ENCODE measurements at regions not wholly inside any gene's neighbourhood (a gene's known extent, or its start where the extent isn't known, plus 50 kb on each side); places are given as distances from the start of the nearest gene placed in this dataset.

- H3K18ac ChIP-seq (ENCODE audit: low read depth in 1 of 2, low read length in 2 of 2): no peak overlapping the region
- no peak overlapping the region for H3K9ac ChIP-seq (ENCODE audit: low read length)
- WGBS: 55% methylated on average over 1 of the region's 1 CpG
These were observed 233.6 kb upstream of the SEMA3E start for GRCh38 chr7:83882551-83882950.

GRCh38 chr7:83879063-83879462 lies 230.1 kb upstream of the SEMA3E start:
- H4K91ac ChIP-seq (ENCODE audit: low read length): no peak overlapping the region

More at GRCh38 chr7:83882551-83882950, 233.6 kb upstream of the SEMA3E start:
- no peak for DNase-seq
- no peak overlapping the region for H2AFZ ChIP-seq (ENCODE audit: low read depth, low read length)
- H3K79me1 ChIP-seq (replicated peaks; ENCODE audit: low read length, poor library complexity, severe bottlenecking): no peaks in the 10 kb centered on the region
- no peak overlapping the region for H3K27ac ChIP-seq (ENCODE audit: low read length, poor library complexity, severe bottlenecking)
- H3K4me2 ChIP-seq (ENCODE audit: low read length, poor library complexity, severe bottlenecking): no peak overlapping the region
- no peak overlapping the region for H2BK12ac ChIP-seq (ENCODE audit: low read length in 2 of 2)
- no peak overlapping the region for H4K91ac ChIP-seq (ENCODE audit: low read length)
- H2BK15ac ChIP-seq (ENCODE audit: low read depth, poor library complexity, severe bottlenecking): no peak overlapping the region
- H3K14ac ChIP-seq (ENCODE audit: low read length in 2 of 2): no peak overlapping the region
- no peak overlapping the region for H4K8ac ChIP-seq (ENCODE audit: low read length)
- H3K27me3 ChIP-seq (ENCODE audit: control insufficient read depth in 1 of 2, insufficient read depth in 1 of 2, low read length in 2 of 2): no peaks in the 10 kb centered on the region
- no peaks in the 10 kb centered on the region for H3K4me1 ChIP-seq (ENCODE audit: control insufficient read depth, insufficient read depth, low read depth, low read length)
- no peak overlapping the region for H2BK120ac ChIP-seq (ENCODE audit: low read depth, low read length)
- H2AK5ac ChIP-seq (ENCODE audit: low read length, severe bottlenecking): no peak overlapping the region
- no peaks in the 10 kb centered on the region for H3K36me3 ChIP-seq (ENCODE audit: control insufficient read depth in 1 of 2, insufficient read depth in 2 of 2, low read depth in 1 of 2, low read length in 2 of 2)
- no peak overlapping the region for H3K23ac ChIP-seq (ENCODE audit: low read length in 2 of 2)
- no peak overlapping the region for H2BK5ac ChIP-seq (ENCODE audit: low read depth, low read length, poor library complexity, severe bottlenecking)
- H3K4ac ChIP-seq (ENCODE audit: low read depth in 1 of 2, low read length in 2 of 2): no peak overlapping the region
- H3K4me3 ChIP-seq (ENCODE audit: insufficient read depth in 1 of 2, low read depth in 1 of 2, low read length in 2 of 2): no peak overlapping the region
- H3K9me3 ChIP-seq (ENCODE audit: control insufficient read depth, low read length): no peaks in the 10 kb centered on the region

GRCh38 chr7:83878614-83879013 lies 229.7 kb upstream of the SEMA3E start:
- no peak overlapping the region for H3K14ac ChIP-seq (ENCODE audit: low read length in 2 of 2)
- no peaks in the 10 kb centered on the region for H3K9me3 ChIP-seq (ENCODE audit: control insufficient read depth, low read length)
- H3K4me3 ChIP-seq (ENCODE audit: insufficient read depth in 1 of 2, low read depth in 1 of 2, low read length in 2 of 2): no peak overlapping the region
- no peak overlapping the region for H3K4ac ChIP-seq (ENCODE audit: low read depth in 1 of 2, low read length in 2 of 2)
- no peak overlapping the region for H3K23ac ChIP-seq (ENCODE audit: low read length in 2 of 2)
- H4K91ac ChIP-seq (ENCODE audit: low read length): no peak overlapping the region
- no peak overlapping the region for H2BK12ac ChIP-seq (ENCODE audit: low read length in 2 of 2)
- no peak overlapping the region for H2BK15ac ChIP-seq (ENCODE audit: low read depth, poor library complexity, severe bottlenecking)
- H3K79me1 ChIP-seq (replicated peaks; ENCODE audit: low read length, poor library complexity, severe bottlenecking): no peaks in the 10 kb centered on the region
- H3K4me1 ChIP-seq (ENCODE audit: control insufficient read depth, insufficient read depth, low read depth, low read length): no peaks in the 10 kb centered on the region
- no peak overlapping the region for H2BK120ac ChIP-seq (ENCODE audit: low read depth, low read length)
- H3K18ac ChIP-seq (ENCODE audit: low read depth in 1 of 2, low read length in 2 of 2): no peak overlapping the region
- H3K36me3 ChIP-seq (ENCODE audit: control insufficient read depth in 1 of 2, insufficient read depth in 2 of 2, low read depth in 1 of 2, low read length in 2 of 2): no peaks in the 10 kb centered on the region
- H4K8ac ChIP-seq (ENCODE audit: low read length): no peak overlapping the region
- H3K4me2 ChIP-seq (ENCODE audit: low read length, poor library complexity, severe bottlenecking): no peak overlapping the region
- H2AK5ac ChIP-seq (ENCODE audit: low read length, severe bottlenecking): no peak overlapping the region
- H3K27me3 ChIP-seq (ENCODE audit: control insufficient read depth in 1 of 2, insufficient read depth in 1 of 2, low read length in 2 of 2): no peaks in the 10 kb centered on the region
- H2AFZ ChIP-seq (ENCODE audit: low read depth, low read length): no peak overlapping the region
- no peak overlapping the region for H3K9ac ChIP-seq (ENCODE audit: low read length)
- no peak overlapping the region for H3K27ac ChIP-seq (ENCODE audit: low read length, poor library complexity, severe bottlenecking)
- no peak overlapping the region for H2BK5ac ChIP-seq (ENCODE audit: low read depth, low read length, poor library complexity, severe bottlenecking)
- no peak for DNase-seq

More at GRCh38 chr7:83879063-83879462, 230.1 kb upstream of the SEMA3E start:
- Histone ChIP-seq H3K36me3 (ENCODE audit: control insufficient read depth in 1 of 2, insufficient read depth in 2 of 2, low read depth in 1 of 2, low read length in 2 of 2) (no peaks in the 10 kb centered on the region), H3K27ac (ENCODE audit: low read length, poor library complexity, severe bottlenecking) (no peak overlapping the region), H3K79me1 (replicated peaks; ENCODE audit: low read length, poor library complexity, severe bottlenecking) (no peaks in the 10 kb centered on the region), H2AK5ac (ENCODE audit: low read length, severe bottlenecking) (no peak overlapping the region), H3K9ac (ENCODE audit: low read length) (no peak overlapping the region), H2BK15ac (ENCODE audit: low read depth, poor library complexity, severe bottlenecking) (no peak overlapping the region), H3K27me3 (ENCODE audit: control insufficient read depth in 1 of 2, insufficient read depth in 1 of 2, low read length in 2 of 2) (no peaks in the 10 kb centered on the region), H3K18ac (ENCODE audit: low read depth in 1 of 2, low read length in 2 of 2) (no peak overlapping the region), H3K14ac (ENCODE audit: low read length in 2 of 2) (no peak overlapping the region), H2BK12ac (ENCODE audit: low read length in 2 of 2) (no peak overlapping the region), H2BK120ac (ENCODE audit: low read depth, low read length) (no peak overlapping the region), H3K4me3 (ENCODE audit: insufficient read depth in 1 of 2, low read depth in 1 of 2, low read length in 2 of 2) (no peak overlapping the region), H3K23ac (ENCODE audit: low read length in 2 of 2) (no peak overlapping the region), H3K4ac (ENCODE audit: low read depth in 1 of 2, low read length in 2 of 2) (no peak overlapping the region), H3K9me3 (ENCODE audit: control insufficient read depth, low read length) (no peaks in the 10 kb centered on the region), H3K4me1 (ENCODE audit: control insufficient read depth, insufficient read depth, low read depth, low read length) (no peaks in the 10 kb centered on the region), H2BK5ac (ENCODE audit: low read depth, low read length, poor library complexity, severe bottlenecking) (no peak overlapping the region), H4K8ac (ENCODE audit: low read length) (no peak overlapping the region), H2AFZ (ENCODE audit: low read depth, low read length) (no peak overlapping the region), H3K4me2 (ENCODE audit: low read length, poor library complexity, severe bottlenecking) (no peak overlapping the region)
- no peak for DNase-seq
- WGBS: no CpG with 5 or more reads among the region's 1 CpG

- Histone ChIP-seq H2BK120ac (ENCODE audit: low read depth, low read length) (no peak overlapping the region), H3K79me1 (replicated peaks; ENCODE audit: low read length, poor library complexity, severe bottlenecking) (no peaks in the 10 kb centered on the region), H3K4me3 (ENCODE audit: insufficient read depth in 1 of 2, low read depth in 1 of 2, low read length in 2 of 2) (no peak overlapping the region), H3K23ac (ENCODE audit: low read length in 2 of 2) (peak overlapping the region in 1 of 2 experiments; percentile 52), H3K14ac (ENCODE audit: low read length in 2 of 2) (no peak overlapping the region), H3K27me3 (ENCODE audit: control insufficient read depth in 1 of 2, insufficient read depth in 1 of 2, low read length in 2 of 2) (no peaks in the 10 kb centered on the region), H4K8ac (ENCODE audit: low read length) (no peak overlapping the region), H2BK15ac (ENCODE audit: low read depth, poor library complexity, severe bottlenecking) (no peak overlapping the region), H3K9ac (ENCODE audit: low read length) (peak overlapping the region; percentile 50), H3K36me3 (ENCODE audit: control insufficient read depth in 1 of 2, insufficient read depth in 2 of 2, low read depth in 1 of 2, low read length in 2 of 2) (no peaks in the 10 kb centered on the region), H2BK5ac (ENCODE audit: low read depth, low read length, poor library complexity, severe bottlenecking) (no peak overlapping the region), H3K9me3 (ENCODE audit: control insufficient read depth, low read length) (no peaks in the 10 kb centered on the region), H3K4me2 (ENCODE audit: low read length, poor library complexity, severe bottlenecking) (no peak overlapping the region), H3K4me1 (ENCODE audit: control insufficient read depth, insufficient read depth, low read depth, low read length) (no peaks in the 10 kb centered on the region), H2AFZ (ENCODE audit: low read depth, low read length) (no peak overlapping the region), H2AK5ac (ENCODE audit: low read length, severe bottlenecking) (no peak overlapping the region), H3K18ac (ENCODE audit: low read depth in 1 of 2, low read length in 2 of 2) (no peak overlapping the region), H4K91ac (ENCODE audit: low read length) (no peak overlapping the region), H3K4ac (ENCODE audit: low read depth in 1 of 2, low read length in 2 of 2) (no peak overlapping the region), H2BK12ac (ENCODE audit: low read length in 2 of 2) (no peak overlapping the region), H3K27ac (ENCODE audit: low read length, poor library complexity, severe bottlenecking) (no peak overlapping the region)
- DNase-seq: peak; percentile 25
- WGBS: 66% methylated on average over 2 of the region's 2 CpGs
These were observed 227.7 kb upstream of the SEMA3E start for GRCh38 chr7:83876593-83876992.

Measured in mesenchymal stem cell (in vitro differentiated cells and primary cell).